ENCODE measurements at regions not wholly inside any gene's neighbourhood (a gene's known extent, or its start where the extent isn't known, plus 50 kb on each side); places are given as distances from the start of the nearest gene placed in this dataset.

DNA sequence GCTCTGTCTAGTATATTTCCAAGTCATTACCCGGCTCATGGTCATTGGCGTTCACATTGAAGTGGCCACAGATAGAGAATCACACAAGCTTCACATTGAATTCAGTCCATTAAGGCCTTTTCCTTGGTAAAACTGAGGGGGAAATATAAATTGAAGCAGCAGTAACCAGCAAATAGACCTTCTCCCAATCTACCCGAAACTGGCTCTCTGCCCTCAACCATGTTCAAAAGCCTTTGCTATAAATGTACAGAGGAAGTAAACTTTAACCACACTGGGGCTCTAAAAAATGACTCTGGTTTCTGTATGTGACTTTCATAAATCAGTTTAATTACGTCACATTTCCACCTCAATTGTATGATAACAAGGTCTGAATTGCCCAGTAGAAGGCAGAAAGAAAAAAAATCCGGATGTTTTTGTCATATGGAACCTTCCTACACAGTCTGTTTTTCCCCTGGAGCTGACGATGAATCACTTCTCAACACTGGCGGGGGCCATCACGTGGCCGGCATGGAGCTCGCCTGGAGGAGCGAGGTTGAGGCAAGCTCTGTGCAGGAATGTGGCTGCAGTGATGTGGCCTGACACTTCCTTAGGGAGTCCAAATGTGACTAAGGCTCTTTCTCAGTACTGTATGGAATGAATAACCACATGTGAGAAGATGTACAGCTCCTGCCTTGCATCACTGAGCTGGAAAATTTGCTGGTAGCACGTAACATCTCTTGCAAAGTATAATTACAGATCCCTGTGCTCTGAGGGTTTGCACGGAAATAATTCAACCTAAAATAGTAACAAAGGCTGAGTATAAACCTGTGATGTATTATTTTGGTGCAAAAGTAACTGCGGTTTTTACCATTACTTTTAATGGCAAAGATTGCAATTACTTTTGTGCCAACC, 58.6 kb upstream of the SNX9 start:
- no peaks in the 10 kb centered on the region for H3K36me3 ChIP-seq
- H3K9me3 ChIP-seq: no peaks in the 10 kb centered on the region
- no peaks in the 10 kb centered on the region for H3K27me3 ChIP-seq
- peak overlapping the region in 11 of 12 donors; percentile 5 to 90 (median 34) for H3K27ac ChIP-seq
- DNase-seq: peak; percentile 78 to 88 (median 80)
- H3K4me1 ChIP-seq: peaks cover 8 to 92% (median 27%) of the 10 kb centered on the region in 12 donors
- ATAC-seq: peak; percentile 71 to 93 (median 87)
- WGBS, 4 donors: 24 to 30% (median 26%) methylated on average over 14 of the region's 14 CpGs
- H3K4me3 ChIP-seq: peak overlapping the region in 2 of 12 donors; percentile 12 to 13
- TF ChIP-seq CTCF (IDR thresholded peaks at IDR 0.05) (no peak), POLR2A (IDR thresholded peaks at IDR 0.05) (no peak)
- intact Hi-C loops (cut with DNase I): loop anchor here in 8 of 10 donors (2.0 to 10.0 kb wide), 5 partner anchors 53 to 300 kb away; partner anchors contain the start of gene SNX9 (in 7 of the 8)

- H3K9me3 ChIP-seq: no peaks in the 10 kb centered on the region
- peak overlapping the region in 2 of 12 donors; percentile 46 to 90 for H3K27ac ChIP-seq
- H3K36me3 ChIP-seq: no peaks in the 10 kb centered on the region
- 96 to 99% (median 97%) methylated on average over 11 of the region's 11 CpGs for WGBS, 4 donors
- H3K4me3 ChIP-seq: no peak overlapping the region
- TF ChIP-seq CTCF (IDR thresholded peaks at IDR 0.05): no peak
- no peak for TF ChIP-seq POLR2A (IDR thresholded peaks at IDR 0.05)
- no peaks in the 10 kb centered on the region for H3K27me3 ChIP-seq
- peaks cover 8 to 69% (median 23%) of the 10 kb centered on the region in 12 donors for H3K4me1 ChIP-seq
- DNase-seq: no peak
- ATAC-seq: no peak
- intact Hi-C loops (cut with DNase I): loop anchor here in 4 of 10 donors (5.0 to 10.0 kb wide), 4 partner anchors 50 to 298 kb away; partner anchors contain the start of gene SNX9 (in 2 of the 4)
Observed at GRCh38 chr6:157766901-157767774, 55.9 kb upstream of the SNX9 start.

DNA sequence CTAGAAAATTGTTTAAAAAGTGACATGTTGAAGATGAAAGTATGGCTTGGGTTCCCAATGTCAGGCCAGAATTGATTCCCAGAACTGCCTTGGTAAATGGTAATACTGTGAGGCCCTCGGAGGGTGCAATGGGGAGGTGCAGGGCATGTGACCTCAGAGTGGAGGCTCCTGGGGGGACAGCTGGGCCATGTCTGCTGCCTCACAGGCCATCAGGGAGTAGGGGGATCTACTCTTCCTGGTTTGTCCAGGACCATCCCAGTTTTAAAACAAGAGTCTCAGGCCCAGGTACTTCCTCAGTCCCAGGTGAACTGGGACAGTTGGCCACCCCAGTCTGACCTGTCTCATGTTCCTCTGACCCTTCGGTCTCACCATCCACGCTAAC, 55.3 kb upstream of the SNX9 start:
- no peak for ATAC-seq
- Histone ChIP-seq H3K9me3 (no peaks in the 10 kb centered on the region), H3K27me3 (no peaks in the 10 kb centered on the region), H3K27ac (peak overlapping the region in 6 of 12 donors; percentile 3 to 90 (median 46)), H3K4me3 (no peak overlapping the region), H3K4me1 (peaks cover 8 to 63% (median 22%) of the 10 kb centered on the region in 12 donors), H3K36me3 (no peaks in the 10 kb centered on the region)
- DNase-seq: no peak
- WGBS, 4 donors: 92 to 98% (median 96%) methylated on average over 3 of the region's 3 CpGs
- intact Hi-C loops (cut with DNase I): loop anchor here in 4 of 10 donors (5.0 to 10.0 kb wide), 4 partner anchors 50 to 297 kb away; partner anchors contain the start of gene SNX9 (in 2 of the 4)
- no peak for TF ChIP-seq CTCF (IDR thresholded peaks at IDR 0.05)
